ENCODE measurements at regions not wholly inside any gene's neighbourhood (a gene's known extent, or its start where the extent isn't known, plus 50 kb on each side); places are given as distances from the start of the nearest gene placed in this dataset.

GRCh38 chr6:166764473-166765233 is 137.6 kb upstream of the RPS6KA2 start:
- TF ChIP-seq EZH2 (IDR thresholded peaks at IDR 0.05; ENCODE audit: low read length): no peak
- TF ChIP-seq CTCF (optimal IDR thresholded peaks at IDR 0.05 in 1 of 3, IDR thresholded peaks at IDR 0.05 in 1 of 3, conservative IDR thresholded peaks at IDR 0.05 in 1 of 3; ENCODE audit: extremely low read depth in 1 of 3, insufficient read depth in 2 of 3, low read length in 3 of 3): no peak

Measured in keratinocyte (primary cell).